ENCODE measurements at regions not wholly inside any gene's neighbourhood (a gene's known extent, or its start where the extent isn't known, plus 50 kb on each side); places are given as distances from the start of the nearest gene placed in this dataset.

GRCh38 chr15:95606551-95606950 is 723.9 kb upstream of the NR2F2 start:
- no peak for FAIRE-seq
- Histone ChIP-seq H2BK5ac (ENCODE audit: low read depth, low read length) (no peak overlapping the region), H3K23ac (ENCODE audit: insufficient read length) (no peak overlapping the region), H2BK120ac (replicated peaks; ENCODE audit: low read depth, low read length) (no peak overlapping the region), H2AK5ac (ENCODE audit: low read depth, low read length) (no peak overlapping the region), H3K79me2 (ENCODE audit: control insufficient read depth in 1 of 2, insufficient read depth in 2 of 2, low read length in 2 of 2) (no peaks in the 10 kb centered on the region), H3K4me1 (replicated peaks in 1 of 4; ENCODE audit: control insufficient read depth in 3 of 4, insufficient read depth in 4 of 4, low read length in 3 of 4) (no peaks in the 10 kb centered on the region), H4K5ac (ENCODE audit: insufficient read length, low read depth, low read length) (no peak overlapping the region), H3K56ac (replicated peaks; ENCODE audit: insufficient read length, low read depth, low read length) (no peak overlapping the region), H3K27me3 (replicated peaks in 1 of 4; ENCODE audit: control insufficient read depth in 3 of 4, extremely low read depth in 1 of 4, insufficient read depth in 3 of 4, low read length in 3 of 4) (no peaks in the 10 kb centered on the region), H2BK15ac (ENCODE audit: low read length) (no peak overlapping the region), H3K79me1 (ENCODE audit: low read depth, low read length) (no peaks in the 10 kb centered on the region), H4K8ac (ENCODE audit: extremely low read depth, insufficient read depth, low read length) (no peak overlapping the region), H3K4me2 (ENCODE audit: insufficient read depth in 1 of 2, low read depth in 2 of 2, low read length in 2 of 2) (no peak overlapping the region), H3K4me3 (ENCODE audit: extremely low read depth in 1 of 4, insufficient read depth in 2 of 4, low read depth in 3 of 4, low read length in 4 of 4) (no peak overlapping the region), H3K36me3 (ENCODE audit: control insufficient read depth in 2 of 4, insufficient read depth in 4 of 4, low read length in 3 of 4) (no peaks in the 10 kb centered on the region), H3K9ac (replicated peaks in 1 of 4; ENCODE audit: extremely low read depth in 1 of 4, low read depth in 3 of 4, low read length in 3 of 4) (no peak overlapping the region), H3K18ac (ENCODE audit: extremely low read depth, low read length) (no peak overlapping the region), H3K9me3 (ENCODE audit: insufficient read depth in 2 of 2, low read depth in 1 of 2, low read length in 1 of 2) (no peaks in the 10 kb centered on the region), H3K14ac (ENCODE audit: insufficient read length) (no peak overlapping the region), H2BK20ac (ENCODE audit: low read length) (no peak overlapping the region), H3K23me2 (ENCODE audit: low read depth, low read length) (no peaks in the 10 kb centered on the region; the same call in 1 of the 2 replicates), H4K91ac (replicated peaks; ENCODE audit: insufficient read length, low read length) (no peak overlapping the region), H4K20me1 (replicated peaks in 1 of 2; ENCODE audit: control insufficient read depth in 1 of 2, insufficient read depth in 2 of 2, low read length in 2 of 2) (no peaks in the 10 kb centered on the region), H2AFZ (ENCODE audit: low read length) (no peak overlapping the region), H2BK12ac (ENCODE audit: low read depth, low read length) (no peak overlapping the region), H3K4ac (replicated peaks; ENCODE audit: insufficient read length, low read depth, low read length) (no peak overlapping the region), H3K27ac (ENCODE audit: low read depth, low read length) (no peak overlapping the region)
- no peak for TF ChIP-seq BACH1 (IDR thresholded peaks at IDR 0.05; ENCODE audit: low read length)
- peak; percentile 11; the same call in 1 of the 2 replicates for TF ChIP-seq MAFK (IDR thresholded peaks at IDR 0.05; ENCODE audit: low read depth, low read length)
- WGBS, 2 experiments (ENCODE audit: extremely low coverage in 1 of 2, insufficient coverage in 1 of 2, insufficient read length in 1 of 2, insufficient replicate concordance in 2 of 2, low coverage in 1 of 2, low lambda C conversion rate in 2 of 2, missing lambda C conversion rate in 1 of 2), result 88% methylated on average over 2 of the region's 2 CpGs; no CpG with 5 or more reads in 1 of the 2 experiments
- DNase-seq (ENCODE audit: low read depth in 1 of 2, low spot score in 2 of 2), result no peak
- POLR2A ChIA-PET (ENCODE audit: partially characterized antibody), result no interaction called here
- CTCF ChIA-PET (ENCODE audit: partially characterized antibody), result interaction anchor here (0.8 kb wide), 1 partner anchor 10 kb away, joined by 3 read pairs; no protein-coding TSS in a partner anchor

Measured in H1 (cell line).